Mucosa of rectum (tissue), 2 donors: ENCODE measurements at regions not wholly inside any gene's neighbourhood (a gene's known extent, or its start where the extent isn't known, plus 50 kb on each side); places are given as distances from the start of the nearest gene placed in this dataset.

Source experiments
- H3K27ac ChIP-seq, 2 donors: one replicate each; pipeline ENCODE4 v1.7.0; 2013; ENCODE audit warnings: inconsistent platforms in 2 of 2, low read depth in 2 of 2, low read length in 2 of 2
- H3K27me3 ChIP-seq, 2 donors: one replicate each; pipeline ENCODE4 v1.7.0; 2013; ENCODE audit warnings: low read length in 2 of 2; ENCODE audit not compliant: control insufficient read depth in 2 of 2, insufficient read depth in 2 of 2
- H3K36me3 ChIP-seq, 2 donors: one replicate each; pipeline ENCODE4 v1.7.0; 2013; ENCODE audit warnings: low read length in 2 of 2; ENCODE audit not compliant: control insufficient read depth in 2 of 2, insufficient read depth in 2 of 2
- H3K4me1 ChIP-seq, 2 donors: one replicate each; pipeline ENCODE4 v1.7.0; 2013; ENCODE audit warnings: low read length in 2 of 2, mild to moderate bottlenecking in 1 of 2; ENCODE audit not compliant: control insufficient read depth in 2 of 2, insufficient read depth in 2 of 2
- H3K4me3 ChIP-seq, 2 donors: one replicate each; pipeline ENCODE4 v1.7.0; 2013; ENCODE audit warnings: low read length in 2 of 2
- H3K9ac ChIP-seq, 2 donors: one replicate each; pipeline ENCODE4 v1.7.0; 2013; ENCODE audit warnings: low read length in 2 of 2, low read depth in 1 of 2, mild to moderate bottlenecking in 1 of 2
- H3K9me3 ChIP-seq, 2 donors: one replicate each; pipeline ENCODE4 v1.7.0; 2013; ENCODE audit warnings: low read length in 2 of 2; ENCODE audit not compliant: control insufficient read depth in 2 of 2
- donor health status: healthy.
- donor health status: Normal muscosa, but diverticular disease.

GRCh38 chr19:27672309-27673047 lies 1540.5 kb downstream of the UQCRFS1 start:
- no peak overlapping the region for H3K4me3 ChIP-seq
- H3K9ac ChIP-seq: no peak overlapping the region
- no peak overlapping the region for H3K27ac ChIP-seq
- peaks cover 0 to 5% of the 10 kb centered on the region in 2 donors for H3K9me3 ChIP-seq
- H3K27me3 ChIP-seq: no peaks in the 10 kb centered on the region
- H3K36me3 ChIP-seq: no peaks in the 10 kb centered on the region
- no peaks in the 10 kb centered on the region for H3K4me1 ChIP-seq

DNA sequence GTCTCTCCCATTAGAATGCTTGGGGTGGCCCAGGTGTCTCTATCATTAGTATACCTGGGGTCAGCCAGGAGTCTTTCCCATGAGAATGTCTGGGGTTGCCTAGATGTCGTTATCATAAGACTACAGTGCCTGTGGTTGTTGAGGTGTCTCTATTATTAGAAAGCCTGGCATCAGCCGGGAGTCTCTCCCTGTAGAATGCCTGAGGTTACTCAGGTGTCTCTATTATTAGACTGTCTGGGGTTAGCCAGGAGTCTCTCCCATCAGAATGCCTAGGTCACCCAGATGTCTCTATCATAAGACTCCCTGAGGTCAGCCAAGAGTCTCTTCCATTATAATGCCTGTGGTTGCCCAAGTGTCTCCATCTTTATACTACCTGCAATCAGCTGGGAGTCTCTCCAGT lies 1541.1 kb downstream of the UQCRFS1 start:
- peaks cover 0 to 5% of the 10 kb centered on the region in 2 donors for H3K9me3 ChIP-seq
- H3K4me3 ChIP-seq: no peak overlapping the region
- H3K4me1 ChIP-seq: no peaks in the 10 kb centered on the region
- no peak overlapping the region for H3K9ac ChIP-seq
- no peaks in the 10 kb centered on the region for H3K36me3 ChIP-seq
- no peak overlapping the region for H3K27ac ChIP-seq
- H3K27me3 ChIP-seq: no peaks in the 10 kb centered on the region

DNA sequence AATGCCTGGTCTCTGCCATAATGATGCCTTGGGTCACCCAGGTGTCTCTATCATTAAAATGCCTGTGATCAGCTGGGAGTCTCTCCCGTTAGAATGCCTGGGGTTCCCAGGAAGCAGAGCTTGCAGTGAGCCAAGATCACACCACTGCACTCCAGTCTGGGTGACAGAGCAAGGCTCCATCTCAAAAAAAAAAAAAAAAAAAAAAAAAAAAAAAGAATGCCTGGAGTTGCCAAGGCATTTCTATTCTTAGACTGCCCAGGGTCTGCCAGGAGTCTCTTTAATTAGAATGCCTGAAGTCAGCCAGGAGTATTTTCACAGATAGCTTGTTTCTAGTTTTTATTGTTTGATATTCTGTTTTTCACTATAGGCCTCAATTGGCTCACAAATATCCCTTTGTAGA lies 1552.5 kb downstream of the UQCRFS1 start:
- Histone ChIP-seq H3K9ac (no peak overlapping the region), H3K4me1 (no peaks in the 10 kb centered on the region), H3K4me3 (no peak overlapping the region), H3K27me3 (no peaks in the 10 kb centered on the region), H3K36me3 (no peaks in the 10 kb centered on the region), H3K9me3 (peaks cover 2 to 15% of the 10 kb centered on the region in 2 donors), H3K27ac (no peak overlapping the region)

DNA sequence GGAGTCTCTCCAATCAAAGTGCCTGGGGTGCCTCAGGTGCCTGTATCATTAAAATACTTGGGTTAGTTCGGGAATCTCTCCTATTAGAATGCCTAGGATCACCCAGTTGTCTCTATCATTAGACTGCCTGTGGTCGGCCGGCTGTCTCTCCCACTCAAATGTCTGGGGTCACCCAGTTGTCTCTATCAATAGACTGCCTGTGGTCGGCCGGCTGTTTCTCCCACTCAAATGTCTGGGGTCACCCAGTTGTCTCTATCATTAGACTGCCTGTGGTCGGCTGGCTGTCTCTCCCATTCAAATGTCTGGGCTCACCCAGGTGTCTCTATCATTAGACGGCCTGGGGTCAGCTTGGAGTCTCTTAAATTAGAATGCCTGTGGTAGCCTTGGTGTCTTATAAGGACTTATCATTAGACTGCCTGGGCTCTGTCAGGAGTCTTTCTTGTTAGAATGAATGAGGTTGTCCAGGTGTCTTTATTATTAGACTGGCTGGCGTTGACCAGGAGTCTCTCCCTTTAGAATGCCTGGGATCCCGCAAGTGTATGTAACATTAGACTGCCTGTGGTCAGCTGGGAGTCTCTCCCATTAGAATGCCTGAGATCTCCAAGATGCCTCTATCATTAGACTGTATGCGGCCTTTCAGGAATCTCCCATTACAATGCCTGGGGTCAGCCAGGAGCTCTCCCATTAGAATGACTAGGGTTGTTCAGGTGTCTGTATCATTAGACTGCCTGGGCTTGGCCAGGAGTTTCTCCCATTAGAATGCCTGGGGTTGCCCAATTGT lies 1555.5 kb downstream of the UQCRFS1 start:
- no peak overlapping the region for H3K4me3 ChIP-seq
- no peak overlapping the region for H3K27ac ChIP-seq
- no peak overlapping the region for H3K9ac ChIP-seq
- no peaks in the 10 kb centered on the region for H3K36me3 ChIP-seq
- H3K27me3 ChIP-seq: no peaks in the 10 kb centered on the region
- H3K4me1 ChIP-seq: no peaks in the 10 kb centered on the region
- H3K9me3 ChIP-seq: peaks cover 2 to 13% of the 10 kb centered on the region in 2 donors

DNA sequence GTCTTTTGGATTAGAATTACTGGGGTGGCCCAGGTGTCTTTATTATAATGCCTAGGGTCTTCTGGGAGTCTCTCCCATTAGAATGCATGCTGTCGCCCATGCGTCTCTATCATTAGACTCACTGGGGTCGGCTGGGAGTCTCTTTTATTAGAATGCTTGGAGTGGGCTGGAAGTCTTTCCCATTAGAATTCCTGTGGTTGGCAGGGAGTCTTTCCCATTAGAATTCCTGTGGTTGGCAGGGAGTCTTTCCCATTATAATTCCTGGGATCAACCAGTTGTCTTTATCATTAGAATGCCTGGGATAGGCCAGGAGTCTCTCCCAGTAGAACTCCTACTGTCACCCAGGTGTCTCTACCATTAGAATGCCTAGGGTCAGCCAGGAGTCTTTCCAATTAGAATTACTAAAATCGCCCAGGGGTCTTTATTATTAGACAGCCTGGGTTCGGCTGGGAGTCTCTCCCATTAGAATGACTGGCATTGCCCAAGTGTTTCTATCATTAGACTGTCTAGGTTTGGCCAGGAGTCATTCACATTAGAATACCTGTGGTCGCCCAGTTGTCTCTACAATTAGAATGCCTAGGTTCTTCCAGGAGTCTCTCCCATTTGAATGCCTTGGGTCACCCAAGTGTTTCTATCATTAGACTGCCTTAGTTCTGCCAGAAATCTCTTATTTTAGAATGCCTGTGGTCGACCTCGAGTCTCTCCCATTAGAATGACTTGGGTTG lies 1558.5 kb downstream of the UQCRFS1 start:
- no peak overlapping the region for H3K27ac ChIP-seq
- H3K4me1 ChIP-seq: no peaks in the 10 kb centered on the region
- no peak overlapping the region for H3K4me3 ChIP-seq
- H3K27me3 ChIP-seq: no peaks in the 10 kb centered on the region
- no peak overlapping the region for H3K9ac ChIP-seq
- H3K9me3 ChIP-seq: peaks cover 2 to 11% of the 10 kb centered on the region in 2 donors
- H3K36me3 ChIP-seq: no peaks in the 10 kb centered on the region

DNA sequence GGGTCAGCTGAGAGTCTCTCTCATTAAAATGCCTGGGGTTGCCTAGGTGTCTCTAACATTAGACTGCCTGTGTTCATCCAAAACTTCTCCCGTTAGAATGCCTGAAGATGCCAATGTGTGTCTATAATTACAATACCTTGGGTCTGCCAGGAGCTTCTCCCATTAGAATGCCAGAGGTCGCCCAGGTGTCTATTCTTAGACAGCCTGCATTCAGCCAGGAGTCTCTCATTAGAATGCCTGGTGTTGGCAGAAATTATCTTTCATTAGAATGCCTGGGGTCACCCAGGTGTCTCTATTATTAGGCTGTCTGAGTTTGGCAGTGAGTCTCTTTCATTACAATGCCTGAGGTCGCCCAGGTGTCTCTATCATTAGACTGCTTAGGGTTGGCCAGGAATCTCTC lies 1560.2 kb downstream of the UQCRFS1 start:
- Histone ChIP-seq H3K4me1 (no peaks in the 10 kb centered on the region), H3K4me3 (no peak overlapping the region), H3K36me3 (no peaks in the 10 kb centered on the region), H3K9me3 (peaks cover 0 to under 1% of the 10 kb centered on the region in 2 donors), H3K27me3 (no peaks in the 10 kb centered on the region), H3K9ac (no peak overlapping the region), H3K27ac (no peak overlapping the region)

GRCh38 chr19:27652281-27652680 lies 1560.7 kb downstream of the UQCRFS1 start:
- H3K9me3 ChIP-seq: no peaks in the 10 kb centered on the region
- no peak overlapping the region for H3K27ac ChIP-seq
- no peaks in the 10 kb centered on the region for H3K27me3 ChIP-seq
- H3K9ac ChIP-seq: no peak overlapping the region
- no peaks in the 10 kb centered on the region for H3K4me1 ChIP-seq
- no peaks in the 10 kb centered on the region for H3K36me3 ChIP-seq
- H3K4me3 ChIP-seq: no peak overlapping the region

DNA sequence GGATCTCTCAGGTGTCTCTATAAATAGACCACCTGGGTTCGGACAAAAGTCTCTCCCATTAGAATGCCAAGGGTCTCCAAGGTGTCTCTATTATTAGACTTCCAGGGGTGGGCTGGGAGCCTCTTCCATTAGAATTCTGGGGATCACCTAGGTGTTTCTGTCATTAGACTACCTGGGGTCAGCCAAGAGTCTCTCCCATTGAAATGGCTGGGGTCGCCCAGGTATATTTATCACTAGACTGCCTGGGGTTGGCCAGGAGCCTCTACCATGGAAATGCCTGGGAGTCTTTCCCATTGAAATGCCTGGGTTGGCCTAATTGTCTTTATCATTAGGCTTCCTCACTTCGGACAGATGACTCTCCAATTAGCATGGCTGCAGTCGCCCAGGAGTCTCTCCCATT lies 1565.5 kb downstream of the UQCRFS1 start:
- Histone ChIP-seq H3K36me3 (no peaks in the 10 kb centered on the region), H3K27ac (no peak overlapping the region), H3K27me3 (no peaks in the 10 kb centered on the region), H3K9me3 (no peaks in the 10 kb centered on the region), H3K9ac (no peak overlapping the region), H3K4me3 (no peak overlapping the region), H3K4me1 (no peaks in the 10 kb centered on the region)

GRCh38 chr19:27635401-27635800 lies 1577.5 kb downstream of the UQCRFS1 start:
- Histone ChIP-seq H3K4me1 (no peaks in the 10 kb centered on the region), H3K9me3 (peaks cover 0 to 9% of the 10 kb centered on the region in 2 donors), H3K27me3 (no peaks in the 10 kb centered on the region), H3K9ac (no peak overlapping the region), H3K4me3 (no peak overlapping the region), H3K27ac (no peak overlapping the region), H3K36me3 (no peaks in the 10 kb centered on the region)

GRCh38 chr19:27618006-27618405 lies 1594.9 kb downstream of the UQCRFS1 start:
- H3K4me1 ChIP-seq: no peaks in the 10 kb centered on the region
- no peak overlapping the region for H3K9ac ChIP-seq
- no peak overlapping the region for H3K4me3 ChIP-seq
- H3K27ac ChIP-seq: no peak overlapping the region
- H3K27me3 ChIP-seq: no peaks in the 10 kb centered on the region
- peaks cover 2 to 3% of the 10 kb centered on the region in 2 donors for H3K9me3 ChIP-seq
- no peaks in the 10 kb centered on the region for H3K36me3 ChIP-seq
